ENCODE measurements at regions not wholly inside any gene's neighbourhood (a gene's known extent, or its start where the extent isn't known, plus 50 kb on each side); places are given as distances from the start of the nearest gene placed in this dataset.

GRCh38 chr12:98352835-98353234, 162.6 kb upstream of the TMPO start:
- no peak for DNase-seq

GRCh38 chr12:98354520-98355035, 160.8 kb upstream of the TMPO start:
- DNase-seq, result no peak

DNA sequence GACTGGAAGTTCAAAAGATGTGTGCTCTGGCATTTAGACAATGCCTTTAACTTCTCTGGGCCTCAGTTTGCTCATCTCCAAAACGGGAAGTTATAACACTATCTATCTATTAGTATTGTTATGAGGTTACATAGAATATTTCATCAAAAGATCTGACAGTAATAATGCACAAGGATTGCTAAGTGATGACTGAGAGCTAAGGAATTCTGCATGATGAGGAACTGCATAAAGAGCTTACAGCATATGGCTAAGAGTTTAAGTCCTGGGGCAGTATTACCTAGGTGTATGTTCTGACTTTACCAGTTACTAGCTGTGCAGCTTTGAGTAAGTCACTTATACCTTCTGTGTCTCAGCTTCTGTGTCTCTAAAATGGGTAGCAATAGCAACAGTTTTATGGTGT, 160.1 kb upstream of the TMPO start:
- DNase-seq, result no peak

- DNase-seq, result no peak
These were observed 159.5 kb upstream of the TMPO start for GRCh38 chr12:98355933-98356332.

- DNase-seq, result no peak
These were observed 157.2 kb upstream of the TMPO start for GRCh38 chr12:98358144-98358543.

DNA sequence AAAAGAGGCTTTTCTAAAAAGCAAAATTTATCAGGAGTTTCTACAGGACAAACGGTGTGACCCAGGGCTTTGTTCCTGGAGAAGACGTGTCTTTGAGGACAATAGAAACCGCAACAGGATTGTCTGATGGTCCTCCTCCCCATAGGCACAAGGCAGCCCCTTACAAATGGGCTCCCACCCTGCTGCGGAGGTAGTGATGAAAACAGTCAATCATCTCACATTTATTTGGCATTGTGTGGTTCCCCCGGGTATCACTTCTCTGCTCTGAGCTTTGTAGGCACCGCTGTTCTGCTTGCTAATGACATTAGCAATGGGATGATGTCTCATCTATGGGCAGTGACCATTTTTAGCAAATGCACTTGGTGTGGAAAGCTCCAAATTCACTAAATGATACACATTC, 155.5 kb upstream of the TMPO start:
- no peak for DNase-seq

DNA sequence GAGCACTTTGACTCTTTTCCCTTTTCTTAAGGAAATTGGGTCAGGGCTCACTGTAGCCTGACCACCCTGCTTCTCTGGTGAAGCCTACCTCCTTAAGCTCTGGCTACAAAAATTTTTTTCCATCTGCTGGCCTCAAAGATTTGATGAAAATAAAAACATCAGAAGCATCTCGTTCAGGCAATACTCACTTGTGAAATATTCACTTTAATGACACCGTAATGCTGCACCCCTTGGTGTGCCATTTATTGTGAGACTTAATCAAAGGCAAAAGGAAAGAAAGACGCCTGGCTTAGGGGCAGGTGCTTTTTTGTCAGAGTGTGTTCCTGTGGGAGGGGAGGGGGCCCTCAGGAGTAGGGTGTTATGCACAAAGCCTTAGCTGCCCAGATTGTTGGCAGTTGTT, 155.0 kb upstream of the TMPO start:
- DNase-seq, result no peak

DNA sequence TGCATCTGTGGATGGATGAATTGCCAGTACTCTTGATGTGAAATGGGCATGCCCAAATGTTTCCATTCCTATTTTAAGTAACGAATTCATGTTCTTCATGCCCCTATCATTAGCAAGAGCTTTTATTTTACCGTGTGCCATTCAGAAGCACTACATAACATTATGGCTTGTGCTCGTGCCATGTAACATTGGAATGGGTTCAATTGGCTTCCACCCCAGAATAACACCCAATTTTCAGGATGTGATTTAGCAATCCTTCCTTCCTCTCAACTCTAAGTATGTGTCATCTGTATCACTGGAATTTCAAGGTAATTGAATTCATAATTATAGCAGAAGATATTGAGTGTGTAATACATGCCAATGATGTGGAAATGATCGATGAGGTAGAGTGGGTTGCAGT, 145.8 kb upstream of the TMPO start:
- no peak for DNase-seq

GRCh38 chr12:98370976-98371375, 144.4 kb upstream of the TMPO start:
- no peak for DNase-seq

DNA sequence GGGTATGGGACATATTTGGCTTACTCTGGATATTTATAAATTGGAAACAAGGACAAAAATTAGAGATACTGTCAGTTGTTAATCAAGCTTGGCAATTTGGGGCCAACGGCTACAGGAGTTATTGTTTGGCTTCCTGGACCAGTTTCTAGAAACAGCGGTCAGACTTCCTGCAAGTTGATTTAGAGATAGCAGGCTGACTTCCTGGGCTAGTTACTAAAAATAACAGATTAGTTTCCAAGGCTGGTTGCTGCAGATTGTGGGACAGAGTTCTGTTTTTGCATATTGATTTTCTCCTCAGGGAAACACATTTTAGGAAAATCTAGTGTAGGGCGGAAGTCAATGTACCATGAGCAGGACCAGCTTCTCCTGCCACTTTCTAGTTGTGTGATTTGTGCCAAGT, 144.0 kb upstream of the TMPO start:
- no peak for DNase-seq

DNA sequence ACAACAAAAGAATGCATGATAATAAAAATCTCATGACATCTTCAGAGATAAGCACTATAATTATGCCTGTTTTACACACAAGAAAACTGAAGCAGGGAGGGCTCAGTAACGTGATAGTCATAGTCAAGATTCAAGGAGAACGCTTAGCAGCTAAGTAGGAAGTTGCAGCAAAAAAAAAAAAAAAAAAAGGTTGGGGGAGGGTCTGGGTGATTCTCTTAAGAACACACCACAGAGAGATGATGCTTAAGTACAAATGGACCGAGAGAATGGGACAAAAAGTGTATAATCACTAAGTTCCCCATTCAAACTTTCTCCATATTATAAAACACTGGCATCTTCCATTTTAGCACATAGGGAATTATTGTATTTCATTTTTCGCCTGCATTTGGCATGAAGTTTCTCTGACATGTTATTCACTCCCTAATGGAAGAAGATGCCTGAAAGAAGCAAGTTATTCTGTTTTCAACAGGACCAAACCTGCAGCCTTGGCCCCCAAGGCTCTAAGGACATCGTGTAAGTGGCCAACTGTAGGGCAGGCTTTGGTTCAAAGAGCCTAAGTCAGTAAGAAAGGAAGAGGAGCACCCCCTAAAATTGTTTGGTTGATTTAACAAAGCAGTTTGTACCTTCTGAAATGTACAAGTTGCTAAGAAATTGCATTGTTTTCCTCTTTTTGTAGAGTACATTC, 142.9 kb upstream of the TMPO start:
- no peak for DNase-seq

- peak; percentile 22 for DNase-seq
These were observed 142.3 kb upstream of the TMPO start for GRCh38 chr12:98373025-98373554.

GRCh38 chr12:98374007-98374406, 141.4 kb upstream of the TMPO start:
- no peak for DNase-seq

DNA sequence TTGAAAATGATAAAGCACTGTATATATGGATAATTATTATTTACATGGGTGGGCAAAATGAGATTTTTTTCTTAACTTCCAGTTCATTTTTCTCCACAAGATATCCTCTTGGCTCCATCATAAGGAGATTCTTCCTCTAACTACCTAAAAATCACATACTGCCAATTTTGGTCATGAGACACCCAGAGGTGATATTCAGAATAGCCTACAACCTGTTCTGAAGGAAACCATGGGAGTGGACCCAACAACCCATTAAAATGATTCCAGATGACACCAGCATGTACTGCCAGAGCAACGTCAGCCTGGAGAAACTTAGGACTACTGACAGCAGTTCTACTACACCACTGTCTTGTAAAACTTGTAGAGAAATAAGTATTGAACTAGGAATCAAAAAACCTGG, 136.3 kb upstream of the TMPO start:
- DNase-seq, result no peak

GRCh38 chr12:98385641-98386040, 129.7 kb upstream of the TMPO start:
- DNase-seq, result no peak

GRCh38 chr12:98387444-98387843, 127.9 kb upstream of the TMPO start:
- no peak for DNase-seq

- no peak for DNase-seq
These were observed 127.3 kb upstream of the TMPO start for GRCh38 chr12:98388126-98388525.

DNA sequence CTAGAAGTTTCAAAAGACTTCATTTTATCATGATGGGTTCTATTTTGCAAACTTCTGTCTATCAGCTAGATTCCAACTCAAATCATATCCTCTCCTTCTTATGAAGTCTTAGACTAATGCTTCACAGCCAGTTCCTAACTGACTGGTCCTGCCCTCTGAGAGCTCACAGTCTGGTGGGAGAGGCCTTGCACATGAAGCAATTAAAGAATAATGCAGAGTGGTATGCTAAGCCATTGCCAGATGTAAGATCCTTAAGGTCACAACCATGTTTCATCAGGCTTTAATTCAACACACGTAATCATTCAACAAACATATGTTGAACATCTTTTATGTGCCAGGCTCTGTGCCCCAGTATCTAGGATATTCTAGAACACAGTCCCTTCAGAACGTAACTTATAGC, 125.8 kb upstream of the TMPO start:
- DNase-seq, result no peak

- peak; percentile 82 for DNase-seq
These were observed 117.9 kb upstream of the TMPO start for GRCh38 chr12:98397323-98398105.

DNA sequence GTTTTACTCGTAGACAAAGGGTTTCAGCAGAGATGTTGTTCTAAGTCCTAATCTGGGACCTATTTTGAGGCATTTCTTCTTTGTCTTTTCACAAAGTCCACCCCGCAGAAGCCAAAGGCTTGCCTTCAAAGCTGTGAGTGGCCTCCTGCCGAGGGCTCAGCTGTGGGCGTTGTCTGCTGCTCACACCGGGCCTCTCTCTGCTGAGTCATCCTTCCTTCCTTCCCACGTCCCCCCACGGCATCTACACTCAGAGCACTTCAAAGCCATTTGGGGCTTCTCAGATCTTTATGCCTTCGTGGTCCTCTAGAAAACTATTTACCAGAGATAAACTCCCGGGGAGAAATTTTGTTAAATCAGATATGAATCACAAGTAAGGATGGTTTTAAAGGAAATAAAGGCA, 115.9 kb upstream of the TMPO start:
- no peak for DNase-seq

- no peak for DNase-seq
These were observed 114.0 kb upstream of the TMPO start for GRCh38 chr12:98401427-98401826.

DNA sequence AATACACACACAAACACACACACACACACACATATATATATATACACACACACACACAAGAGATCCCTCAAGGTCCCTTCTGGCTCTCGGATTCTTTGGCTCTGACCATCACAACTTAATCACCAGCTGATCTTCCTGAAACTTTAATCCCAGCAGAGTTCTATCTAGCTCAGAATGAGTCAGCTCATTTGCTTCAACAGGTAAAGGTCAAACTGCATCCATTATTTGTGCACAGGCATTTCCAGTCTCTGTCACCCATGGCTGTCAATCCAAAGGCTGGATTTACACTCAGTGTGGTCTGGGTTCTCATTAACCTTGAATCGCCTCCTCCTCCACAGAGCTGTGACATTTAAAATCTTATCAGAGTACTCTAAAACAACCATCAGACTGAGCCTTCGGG, 113.3 kb upstream of the TMPO start:
- no peak for DNase-seq

DNA sequence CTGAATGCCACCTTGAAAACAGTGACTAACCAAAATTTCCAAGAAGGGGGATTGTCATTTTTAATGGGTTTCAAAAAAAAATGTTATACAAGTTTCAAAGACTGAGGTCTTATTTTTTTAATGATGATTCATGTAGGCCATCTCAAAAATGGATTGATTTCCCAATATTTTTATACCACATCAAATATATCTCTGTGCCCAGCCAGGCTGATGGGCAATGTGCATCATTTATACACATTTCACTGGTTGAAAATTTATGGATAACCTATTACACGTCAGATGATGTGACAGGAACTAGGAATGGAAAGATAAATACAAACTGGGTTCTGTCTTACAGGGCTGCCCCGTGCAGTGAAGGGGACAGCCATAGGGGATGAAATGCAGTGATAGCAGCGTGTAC, 112.7 kb upstream of the TMPO start:
- no peak for DNase-seq

GRCh38 chr12:98403385-98403784, 112.0 kb upstream of the TMPO start:
- no peak for DNase-seq

Measured in right kidney (tissue), 1 donor.